ENCODE measurements at regions not wholly inside any gene's neighbourhood (a gene's known extent, or its start where the extent isn't known, plus 50 kb on each side); places are given as distances from the start of the nearest gene placed in this dataset.

DNA sequence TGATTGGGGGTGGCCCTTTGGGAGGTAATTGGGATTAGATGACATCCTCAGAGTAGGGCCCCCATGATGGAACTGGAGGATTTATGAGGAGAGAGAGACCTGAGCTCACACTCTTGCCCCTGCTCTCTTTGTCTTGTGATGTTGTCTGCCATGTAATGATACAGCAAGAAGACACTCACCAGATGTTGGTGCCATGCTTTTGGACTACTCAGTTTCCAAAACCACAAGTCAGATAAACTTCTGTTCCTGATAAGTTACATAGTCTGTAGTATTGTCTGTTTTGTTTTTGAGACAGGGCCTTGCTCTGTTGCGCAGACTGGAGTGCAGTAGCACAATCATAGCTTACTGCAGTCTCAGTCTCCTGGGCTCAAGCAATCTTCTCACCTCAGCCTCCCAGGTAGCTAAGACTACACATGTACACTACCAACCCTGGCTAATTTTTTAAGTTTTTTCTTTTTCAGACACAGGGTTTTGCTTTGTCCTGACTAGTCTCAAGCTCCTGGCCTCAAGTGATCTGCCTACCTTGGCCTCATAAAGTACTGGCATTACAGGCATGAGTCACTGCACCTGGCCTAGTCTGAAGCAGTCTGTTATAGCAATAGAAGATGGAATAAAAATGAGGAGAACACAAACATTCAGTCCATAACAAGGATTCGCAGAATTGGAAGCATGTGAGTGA, 115.0 kb upstream of the GALNT2 start:
- Mint-ChIP-seq H3K27me3 (peaks cover 3% of the 10 kb centered on the region), H3K27ac (no peak overlapping the region), H3K36me3 (no peaks in the 10 kb centered on the region), H3K4me3 (no peak overlapping the region), H3K9me3 (no peaks in the 10 kb centered on the region), H3K4me1 (no peaks in the 10 kb centered on the region)
- DNase-seq (ENCODE audit: low spot score in 2 of 2) (no peak), ATAC-seq (ENCODE audit: low read depth) (no peak)

DNA sequence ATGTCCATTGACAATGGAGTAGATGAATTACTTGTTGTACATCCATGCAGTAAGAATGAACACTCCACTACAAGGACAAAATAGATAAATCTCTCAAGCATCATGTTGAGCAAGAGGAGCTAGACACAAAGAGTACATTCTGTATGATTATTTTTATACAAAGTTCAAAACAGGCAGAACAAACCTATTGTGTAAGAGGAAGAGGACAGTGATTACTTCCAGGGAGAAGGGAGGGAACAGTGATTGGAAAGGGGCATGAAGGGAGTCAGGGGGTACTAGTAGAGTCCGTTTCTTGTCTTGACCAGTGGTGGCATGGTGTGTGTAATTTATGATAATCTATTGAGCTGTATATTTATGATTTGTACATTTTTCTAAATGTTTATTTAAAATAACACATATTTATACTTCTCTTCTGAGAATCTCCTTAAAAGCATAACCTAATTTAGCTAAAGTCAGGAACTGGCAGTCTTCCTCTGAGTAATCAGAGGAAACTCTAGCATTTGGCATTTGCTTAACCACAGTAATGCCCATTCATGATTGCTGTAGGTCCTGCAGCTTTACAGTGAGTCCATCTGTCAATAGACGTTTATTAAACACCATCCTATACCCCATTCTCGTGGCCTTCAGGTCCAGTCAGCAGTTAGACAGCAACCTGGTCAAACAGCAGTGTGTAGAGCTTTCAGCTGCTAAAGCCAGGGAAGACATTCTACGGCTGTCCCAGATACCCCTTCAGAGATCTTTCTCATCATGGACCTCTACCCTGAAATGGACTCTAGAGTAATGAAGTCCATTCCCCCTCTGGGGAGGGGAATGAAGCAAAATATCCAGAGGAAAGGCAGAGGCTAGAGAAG, 114.1 kb upstream of the GALNT2 start:
- Mint-ChIP-seq H3K27me3 (peaks cover 3% of the 10 kb centered on the region), H3K4me1 (no peaks in the 10 kb centered on the region), H3K4me3 (no peak overlapping the region), H3K9me3 (no peaks in the 10 kb centered on the region), H3K36me3 (no peaks in the 10 kb centered on the region), H3K27ac (no peak overlapping the region)
- no peak for ATAC-seq (ENCODE audit: low read depth)
- no peak for DNase-seq (ENCODE audit: low spot score in 2 of 2)

DNA sequence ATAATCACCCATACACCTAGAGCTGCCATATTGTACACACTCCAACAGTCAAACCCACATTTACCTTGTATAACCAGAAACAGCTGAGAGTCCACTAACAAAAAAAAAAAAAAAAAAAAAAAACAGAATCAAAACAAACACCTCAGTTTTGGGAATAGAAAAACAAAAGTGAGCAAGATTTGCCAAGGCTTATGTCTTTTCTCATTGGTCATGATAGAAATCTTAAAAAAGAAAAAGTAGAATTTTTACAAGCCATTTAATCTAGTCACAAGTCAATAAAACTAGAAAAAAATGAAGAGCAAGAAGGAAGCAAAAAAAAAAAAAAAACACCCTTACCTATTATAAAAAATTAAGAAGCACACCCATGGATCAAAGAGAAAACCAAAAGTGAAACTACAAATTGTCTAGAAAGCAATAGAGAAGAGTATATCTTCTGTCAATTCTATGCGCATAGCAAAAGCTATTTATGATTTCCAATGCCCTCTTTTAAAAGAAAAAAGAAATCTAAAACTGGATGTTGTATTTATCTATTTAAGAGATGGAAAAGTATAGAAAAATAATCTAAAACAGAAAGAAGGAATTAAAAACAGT, 113.2 kb upstream of the GALNT2 start:
- H3K4me3 Mint-ChIP-seq: no peak overlapping the region

DNA sequence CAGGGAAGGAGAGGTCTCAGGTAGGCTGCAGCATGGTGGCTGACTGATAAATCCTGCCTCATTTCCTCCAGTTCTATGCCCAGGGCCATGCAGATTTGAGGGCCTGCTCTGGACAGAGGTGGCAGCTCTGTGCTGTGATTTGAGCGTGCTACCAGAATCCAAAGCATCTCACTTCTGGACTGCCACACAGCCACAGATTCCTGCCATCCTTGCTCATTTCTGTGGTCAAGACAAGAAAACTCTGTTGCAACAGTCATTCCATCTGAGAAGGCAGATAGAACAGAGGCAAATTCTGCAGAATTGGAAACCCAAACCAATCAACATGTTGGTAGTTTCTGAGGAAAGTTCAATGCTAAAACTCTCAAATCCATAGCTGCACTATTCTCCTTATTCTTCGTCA, 102.8 kb upstream of the GALNT2 start:
- Mint-ChIP-seq H3K36me3 (no peaks in the 10 kb centered on the region), H3K4me3 (no peak overlapping the region), H3K27ac (no peak overlapping the region), H3K9me3 (peaks cover 6% of the 10 kb centered on the region), H3K4me1 (no peaks in the 10 kb centered on the region), H3K27me3 (peaks cover 15% of the 10 kb centered on the region)
- ATAC-seq (ENCODE audit: low read depth) (no peak), DNase-seq (ENCODE audit: low spot score in 2 of 2) (no peak)

More for the DNA sequence above, 113.2 kb upstream of the GALNT2 start:
- no peaks in the 10 kb centered on the region for H3K36me3 Mint-ChIP-seq
- ATAC-seq (ENCODE audit: low read depth) (no peak), DNase-seq (ENCODE audit: low spot score in 2 of 2) (no peak)
- H3K27ac Mint-ChIP-seq: no peak overlapping the region
- no peaks in the 10 kb centered on the region for H3K4me1 Mint-ChIP-seq
- H3K27me3 Mint-ChIP-seq: peaks cover 4% of the 10 kb centered on the region
- H3K9me3 Mint-ChIP-seq: no peaks in the 10 kb centered on the region

DNA sequence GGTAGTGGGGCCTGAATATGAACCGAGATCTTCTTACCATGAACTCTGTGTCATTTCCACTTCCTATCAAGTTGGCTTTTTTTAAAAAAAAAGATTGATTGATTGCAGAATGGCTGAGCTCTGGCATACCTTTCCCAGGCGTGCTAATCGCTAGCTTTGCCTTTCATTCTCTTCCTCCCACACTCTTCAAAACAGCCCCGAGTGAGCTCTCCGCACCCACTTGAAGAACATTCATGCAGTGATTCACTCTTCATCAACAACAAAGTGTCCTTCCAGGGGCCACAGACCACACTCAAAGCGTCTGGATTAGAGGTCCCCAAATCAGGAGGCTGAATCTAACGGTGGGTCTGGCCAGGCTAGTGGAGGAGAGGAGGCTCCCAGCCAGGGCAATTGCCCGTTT, 96.3 kb upstream of the GALNT2 start:
- peaks cover 12% of the 10 kb centered on the region for H3K9me3 Mint-ChIP-seq
- no peaks in the 10 kb centered on the region for H3K4me1 Mint-ChIP-seq
- H3K36me3 Mint-ChIP-seq: peaks cover 5% of the 10 kb centered on the region
- no peak overlapping the region for H3K27ac Mint-ChIP-seq
- no peak for ATAC-seq (ENCODE audit: low read depth)
- H3K4me3 Mint-ChIP-seq: no peak overlapping the region
- DNase-seq (ENCODE audit: low spot score in 2 of 2): no peak
- H3K27me3 Mint-ChIP-seq: peaks cover 8% of the 10 kb centered on the region

DNA sequence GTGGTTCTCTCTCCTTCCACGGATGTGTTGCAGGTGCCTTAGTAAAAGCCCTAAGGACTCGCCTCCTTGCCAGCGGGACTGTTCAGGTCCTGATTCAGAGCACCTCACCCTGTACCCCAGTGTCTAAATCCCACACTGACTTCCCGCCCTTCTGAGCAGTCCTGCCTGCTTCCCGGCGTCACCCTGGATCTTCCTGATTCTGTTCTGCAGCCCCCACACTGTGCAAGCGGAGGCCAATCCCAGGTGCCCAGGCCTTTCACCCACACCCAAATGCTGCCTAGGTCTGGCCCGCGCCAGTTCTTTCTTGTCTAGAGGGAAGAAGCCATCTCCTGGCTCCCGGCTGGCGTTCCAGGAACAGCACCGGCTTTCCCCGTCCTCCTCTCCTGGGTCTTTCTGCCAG, 95.9 kb upstream of the GALNT2 start:
- Mint-ChIP-seq H3K9me3 (peaks cover 15% of the 10 kb centered on the region), H3K27me3 (peaks cover 7% of the 10 kb centered on the region), H3K36me3 (peaks cover 5% of the 10 kb centered on the region), H3K4me3 (no peak overlapping the region), H3K27ac (no peak overlapping the region), H3K4me1 (no peaks in the 10 kb centered on the region)
- no peak for ATAC-seq (ENCODE audit: low read depth)
- no peak for DNase-seq (ENCODE audit: low spot score in 2 of 2)

DNA sequence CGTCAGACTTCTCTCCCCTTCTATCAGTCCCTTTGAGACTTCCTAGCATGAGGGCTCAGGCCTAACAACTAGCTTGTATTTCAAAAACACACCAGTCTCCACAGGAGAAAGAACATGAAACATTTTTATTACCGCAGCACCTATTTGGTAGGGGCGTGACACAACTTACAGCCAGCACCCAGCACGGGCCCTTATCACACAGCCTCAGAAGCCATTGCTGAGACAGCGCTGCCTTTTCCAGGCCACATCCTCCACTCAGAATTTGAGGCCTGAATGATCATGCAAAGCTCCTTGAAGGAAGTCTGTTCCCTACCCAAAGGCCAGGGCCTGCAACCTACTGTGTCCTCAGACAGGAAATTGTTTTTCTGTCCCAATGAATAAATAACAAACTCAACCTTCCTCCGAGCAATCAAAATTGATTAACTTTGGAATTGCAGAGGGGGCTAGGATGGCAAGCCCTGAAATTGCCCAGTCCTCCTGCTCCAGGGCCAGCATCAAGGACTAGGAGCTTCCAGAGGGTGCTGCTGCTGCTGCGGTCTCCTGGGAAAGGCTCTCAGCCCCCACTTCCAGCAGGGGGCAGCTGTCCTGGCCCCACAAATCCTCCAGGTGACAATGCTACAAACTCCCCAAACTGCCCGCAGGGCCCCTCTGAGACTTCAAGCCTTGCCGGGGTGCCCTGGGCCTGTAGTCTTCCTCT, 94.3 kb upstream of the GALNT2 start:
- H3K4me1 Mint-ChIP-seq: no peaks in the 10 kb centered on the region
- ATAC-seq (ENCODE audit: low read depth) (no peak), DNase-seq (ENCODE audit: low spot score in 2 of 2) (no peak)
- peaks cover 11% of the 10 kb centered on the region for H3K9me3 Mint-ChIP-seq
- H3K27me3 Mint-ChIP-seq: peaks cover 4% of the 10 kb centered on the region
- no peak overlapping the region for H3K27ac Mint-ChIP-seq
- H3K4me3 Mint-ChIP-seq: no peak overlapping the region
- H3K36me3 Mint-ChIP-seq: peaks cover 6% of the 10 kb centered on the region

DNA sequence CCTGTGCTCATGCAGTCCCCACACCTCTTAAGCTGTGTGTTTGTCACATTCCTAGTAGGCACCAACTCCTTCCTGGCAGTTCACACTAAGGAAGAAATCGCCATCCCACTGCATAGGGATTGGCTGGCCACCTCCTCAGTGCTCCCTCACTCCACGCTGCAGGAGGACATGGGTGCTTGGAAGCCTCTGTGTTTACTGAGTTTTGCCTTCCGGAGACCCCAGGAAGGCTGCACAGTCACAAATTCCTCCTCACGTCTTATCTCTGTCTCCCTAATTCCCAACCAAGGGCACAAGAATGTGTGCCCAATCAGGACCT, 93.8 kb upstream of the GALNT2 start:
- ATAC-seq (ENCODE audit: low read depth): no peak
- no peak for DNase-seq (ENCODE audit: low spot score in 2 of 2)
- Mint-ChIP-seq H3K9me3 (peaks cover 11% of the 10 kb centered on the region), H3K27me3 (peaks cover 4% of the 10 kb centered on the region), H3K4me3 (no peak overlapping the region), H3K27ac (no peak overlapping the region), H3K36me3 (peaks cover 6% of the 10 kb centered on the region), H3K4me1 (no peaks in the 10 kb centered on the region)

DNA sequence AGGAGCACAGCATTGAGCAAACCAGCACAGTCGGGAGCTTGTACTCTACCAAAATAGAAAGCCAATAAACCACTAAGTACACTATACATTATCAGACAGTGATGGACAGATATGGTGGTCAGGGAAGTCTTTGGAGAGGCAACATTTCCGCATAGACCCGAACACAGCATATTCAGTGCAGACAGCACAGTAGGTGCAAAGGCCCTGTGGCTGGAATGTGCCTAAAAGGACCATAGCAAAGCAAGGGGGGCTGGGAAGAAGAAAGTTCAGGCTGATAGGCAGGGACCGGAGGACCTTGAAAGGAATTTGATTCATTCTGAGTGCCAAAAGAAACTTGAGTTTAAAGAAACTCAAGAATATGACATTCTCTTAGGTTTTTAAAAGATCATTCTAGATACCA, 92.0 kb upstream of the GALNT2 start:
- no peak overlapping the region for H3K4me3 Mint-ChIP-seq
- ATAC-seq (ENCODE audit: low read depth) (no peak), DNase-seq (ENCODE audit: low spot score in 2 of 2) (no peak)
- peaks cover 6% of the 10 kb centered on the region for H3K36me3 Mint-ChIP-seq
- H3K27ac Mint-ChIP-seq: no peak overlapping the region
- peaks cover 11% of the 10 kb centered on the region for H3K9me3 Mint-ChIP-seq
- no peaks in the 10 kb centered on the region for H3K4me1 Mint-ChIP-seq
- peaks cover 4% of the 10 kb centered on the region for H3K27me3 Mint-ChIP-seq

DNA sequence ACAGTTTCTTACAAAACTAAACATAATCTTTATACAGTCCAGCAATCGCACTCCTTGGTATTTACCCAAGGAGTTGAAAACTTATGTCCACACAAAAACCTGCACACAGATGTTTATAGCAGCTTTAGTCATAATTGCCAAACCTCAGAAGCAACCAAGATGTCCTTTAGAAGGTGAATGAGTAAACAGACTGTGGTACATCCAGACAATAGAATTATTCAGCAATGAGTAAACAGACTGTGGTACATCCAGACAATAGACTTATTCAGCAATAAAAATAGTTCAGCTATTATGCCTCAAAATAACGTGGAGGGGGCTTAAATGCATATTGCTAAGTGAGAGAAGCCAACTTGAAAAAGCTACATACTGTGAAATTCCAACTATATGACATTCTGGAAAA, 87.0 kb upstream of the GALNT2 start:
- Mint-ChIP-seq H3K27me3 (peaks cover 5% of the 10 kb centered on the region), H3K9me3 (peaks cover 9% of the 10 kb centered on the region), H3K36me3 (peaks cover 6% of the 10 kb centered on the region), H3K27ac (no peak overlapping the region), H3K4me1 (no peaks in the 10 kb centered on the region), H3K4me3 (no peak overlapping the region)
- ATAC-seq (ENCODE audit: low read depth) (no peak), DNase-seq (ENCODE audit: low spot score in 2 of 2) (no peak)

DNA sequence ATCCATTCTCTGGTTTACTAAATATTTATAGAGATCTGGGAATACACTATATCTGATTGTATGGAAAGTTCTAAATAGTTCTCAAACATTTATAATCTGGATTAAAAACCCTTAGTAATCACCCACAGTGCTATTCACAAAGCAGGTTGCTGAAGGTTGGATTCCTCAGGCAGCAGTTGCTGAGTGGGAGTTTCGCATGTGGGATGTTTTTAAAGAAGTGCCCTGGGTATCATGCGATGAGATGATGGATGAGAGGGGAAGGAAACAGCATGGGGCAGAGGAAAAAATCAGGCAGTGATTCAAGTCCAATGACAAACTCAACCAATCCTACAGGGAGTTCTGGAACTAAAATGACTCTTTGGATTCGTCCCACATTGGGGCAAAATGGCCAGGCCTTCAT, 85.3 kb upstream of the GALNT2 start:
- no peaks in the 10 kb centered on the region for H3K4me1 Mint-ChIP-seq
- ATAC-seq (ENCODE audit: low read depth) (no peak), DNase-seq (ENCODE audit: low spot score in 2 of 2) (no peak)
- H3K27me3 Mint-ChIP-seq: peaks cover 7% of the 10 kb centered on the region
- H3K9me3 Mint-ChIP-seq: no peaks in the 10 kb centered on the region
- no peak overlapping the region for H3K4me3 Mint-ChIP-seq
- H3K36me3 Mint-ChIP-seq: no peaks in the 10 kb centered on the region
- no peak overlapping the region for H3K27ac Mint-ChIP-seq

DNA sequence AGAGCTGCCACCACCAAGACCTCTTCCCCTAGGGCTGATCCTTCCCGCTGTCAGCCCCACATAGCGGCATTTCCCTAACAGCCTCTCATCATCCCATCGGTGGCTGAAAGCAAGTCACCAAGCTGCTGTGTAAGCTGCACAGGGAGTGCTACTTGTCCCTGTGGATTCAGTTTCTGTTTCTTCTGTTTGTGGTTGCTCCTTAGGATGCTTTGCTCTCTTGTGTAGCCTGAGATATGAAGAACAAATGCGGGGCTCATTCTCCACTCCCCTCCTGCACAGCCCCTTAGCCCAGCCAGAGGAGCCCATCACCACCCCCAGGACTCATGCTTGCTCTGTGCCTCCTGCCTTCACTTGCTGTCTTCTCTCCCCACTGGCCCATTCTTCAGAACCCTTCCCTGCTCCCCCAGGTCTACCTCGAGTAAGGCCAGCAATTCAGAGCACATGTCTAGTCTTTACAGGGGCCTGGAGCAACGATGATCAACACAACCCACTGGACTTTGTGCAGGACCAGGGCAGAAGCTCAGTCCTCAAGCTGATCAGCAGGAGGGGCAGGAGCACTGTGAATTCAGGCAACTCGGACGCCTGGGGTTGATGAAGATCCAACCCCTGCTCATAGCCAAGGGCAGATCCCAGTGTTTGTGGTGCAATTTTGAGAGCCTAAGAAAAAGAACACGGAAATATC, 82.6 kb upstream of the GALNT2 start:
- no peak overlapping the region for H3K4me3 Mint-ChIP-seq
- H3K4me1 Mint-ChIP-seq: peaks cover 4% of the 10 kb centered on the region
- H3K36me3 Mint-ChIP-seq: no peaks in the 10 kb centered on the region
- no peak for ATAC-seq (ENCODE audit: low read depth)
- no peak overlapping the region for H3K27ac Mint-ChIP-seq
- no peaks in the 10 kb centered on the region for H3K9me3 Mint-ChIP-seq
- peaks cover 11% of the 10 kb centered on the region for H3K27me3 Mint-ChIP-seq
- no peak for DNase-seq (ENCODE audit: low spot score in 2 of 2)

DNA sequence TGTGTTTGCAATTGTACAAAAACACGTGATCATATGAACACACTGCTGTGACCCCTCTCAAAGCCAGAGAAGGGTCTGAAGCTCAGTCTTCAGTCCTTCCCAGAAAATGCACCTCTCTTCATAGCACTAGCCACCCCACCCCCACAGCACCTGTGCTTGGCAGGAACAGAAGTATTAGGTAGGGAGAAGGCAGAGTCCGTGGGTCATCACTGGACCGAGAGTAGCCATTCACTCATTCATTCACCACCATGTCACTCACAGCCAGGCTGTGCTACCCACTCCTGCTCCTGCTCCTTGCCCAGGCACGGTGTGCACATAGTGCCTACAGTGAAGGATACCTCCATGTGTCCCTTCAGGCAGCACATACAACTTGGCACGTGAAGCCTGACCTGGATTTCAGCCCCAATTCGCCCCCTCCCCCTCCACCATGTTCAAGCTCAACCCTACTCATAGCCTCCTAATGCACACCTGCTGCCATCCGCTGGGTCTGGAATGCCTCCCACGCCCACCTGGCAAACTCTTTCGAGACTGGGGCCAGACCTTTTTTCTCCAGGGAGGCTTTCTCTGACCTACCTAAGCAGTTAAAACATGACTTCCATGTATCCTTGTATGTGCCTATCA, 81.9 kb upstream of the GALNT2 start:
- no peak overlapping the region for H3K27ac Mint-ChIP-seq
- no peaks in the 10 kb centered on the region for H3K36me3 Mint-ChIP-seq
- H3K27me3 Mint-ChIP-seq: peaks cover 11% of the 10 kb centered on the region
- ATAC-seq (ENCODE audit: low read depth) (no peak), DNase-seq (ENCODE audit: low spot score in 2 of 2) (no peak)
- no peaks in the 10 kb centered on the region for H3K9me3 Mint-ChIP-seq
- peaks cover 4% of the 10 kb centered on the region for H3K4me1 Mint-ChIP-seq
- H3K4me3 Mint-ChIP-seq: no peak overlapping the region
